ENCODE measurements at regions not wholly inside any gene's neighbourhood (a gene's known extent, or its start where the extent isn't known, plus 50 kb on each side); places are given as distances from the start of the nearest gene placed in this dataset.

DNA sequence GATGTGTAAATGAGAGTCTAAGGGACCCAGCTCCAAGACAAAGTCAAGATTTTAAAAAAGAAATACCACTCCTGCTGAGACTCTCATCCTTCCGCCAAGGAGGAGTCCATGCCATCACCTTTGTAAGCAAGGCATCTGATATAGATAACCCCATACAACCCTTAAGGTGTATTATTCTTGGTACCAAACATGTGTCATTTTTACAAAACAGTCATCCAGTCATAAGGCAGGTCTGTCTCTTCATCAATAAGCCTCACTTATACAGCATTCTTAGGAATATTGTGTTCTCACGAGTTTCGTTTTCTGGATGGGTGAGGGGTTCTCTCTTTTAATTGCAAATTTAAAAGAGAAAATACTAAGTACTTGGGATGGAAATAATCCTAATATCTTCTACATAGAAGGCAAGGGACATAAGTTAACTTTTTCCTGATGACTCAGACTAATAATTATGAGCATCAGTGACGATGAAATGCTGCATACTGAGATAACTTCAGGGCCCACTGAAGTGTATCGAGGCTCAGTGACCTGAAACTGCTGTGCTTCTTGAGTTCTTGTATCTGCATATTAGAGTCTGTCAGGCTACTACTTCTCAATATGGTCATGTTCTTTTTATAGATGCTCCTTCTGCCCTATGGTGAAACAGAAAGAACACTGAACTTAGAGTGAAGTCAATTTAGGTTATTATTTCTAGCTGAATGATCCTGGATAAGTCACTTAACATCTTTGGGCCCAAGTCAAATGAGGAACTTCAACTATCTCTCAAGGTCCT lies 166.6 kb downstream of the KLF12 start:
- peak overlapping the region; percentile 56 for H3K4me2 ChIP-seq (ENCODE audit: low read length)
- peak overlapping the region; percentile 92 for H3K27ac ChIP-seq (ENCODE audit: low read depth, low read length, poor library complexity, severe bottlenecking)
- H3K9ac ChIP-seq (ENCODE audit: low read length), result peak overlapping the region; percentile 24; the same call in 1 of the 2 replicates

DNA sequence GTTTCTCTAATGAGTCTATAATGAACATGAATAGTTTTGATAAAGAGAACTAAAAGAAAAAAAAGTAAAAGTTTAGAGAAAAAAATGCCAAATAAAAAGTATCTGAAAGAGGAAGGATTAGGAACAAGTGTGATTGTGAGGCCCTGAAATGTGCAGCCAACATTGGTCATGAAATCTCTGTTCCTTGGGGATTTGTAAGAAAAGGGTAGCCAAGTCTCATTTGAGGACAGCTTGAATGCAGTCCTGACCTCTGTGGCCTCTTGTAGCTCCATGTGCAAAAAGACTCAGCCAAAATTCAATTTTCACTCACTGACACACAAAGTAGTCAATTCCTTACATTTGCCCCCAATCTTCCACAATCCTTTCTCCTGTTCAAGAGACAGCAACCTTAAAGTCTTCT lies 167.9 kb downstream of the KLF12 start:
- Histone ChIP-seq H3K4me2 (ENCODE audit: low read length) (peak overlapping the region; percentile 56), H3K4me1 (ENCODE audit: insufficient read depth, low read length, severe bottlenecking) (peaks cover 59% of the 10 kb centered on the region), H3K9me2 (ENCODE audit: low read depth, low read length) (no peaks in the 10 kb centered on the region), H3K4me3 (ENCODE audit: low read depth, low read length, poor library complexity, severe bottlenecking) (no peak overlapping the region), H3K79me2 (ENCODE audit: insufficient read depth, low read length) (peaks cover 3% of the 10 kb centered on the region; the same call in 1 of the 2 replicates), H3K9me3 (ENCODE audit: low read length) (no peaks in the 10 kb centered on the region), H3K36me3 (ENCODE audit: insufficient read depth, low read length) (peaks cover 10% of the 10 kb centered on the region), H4K20me1 (ENCODE audit: insufficient read depth, low read length) (no peaks in the 10 kb centered on the region), H3K27me3 (ENCODE audit: insufficient read depth, low read length) (no peaks in the 10 kb centered on the region), H3K9ac (ENCODE audit: low read length) (peak overlapping the region; percentile 24; the same call in 1 of the 2 replicates), H2AFZ (ENCODE audit: low read length) (no peak overlapping the region), H3F3A (ENCODE audit: insufficient read depth, low read length) (0 out of 2 replicates have a peak, but pooled peaks cover 7% of the 10 kb centered on the region), H3K27ac (ENCODE audit: low read depth, low read length, poor library complexity, severe bottlenecking) (peak overlapping the region; percentile 92)
- TF ChIP-seq, protein P1, sequence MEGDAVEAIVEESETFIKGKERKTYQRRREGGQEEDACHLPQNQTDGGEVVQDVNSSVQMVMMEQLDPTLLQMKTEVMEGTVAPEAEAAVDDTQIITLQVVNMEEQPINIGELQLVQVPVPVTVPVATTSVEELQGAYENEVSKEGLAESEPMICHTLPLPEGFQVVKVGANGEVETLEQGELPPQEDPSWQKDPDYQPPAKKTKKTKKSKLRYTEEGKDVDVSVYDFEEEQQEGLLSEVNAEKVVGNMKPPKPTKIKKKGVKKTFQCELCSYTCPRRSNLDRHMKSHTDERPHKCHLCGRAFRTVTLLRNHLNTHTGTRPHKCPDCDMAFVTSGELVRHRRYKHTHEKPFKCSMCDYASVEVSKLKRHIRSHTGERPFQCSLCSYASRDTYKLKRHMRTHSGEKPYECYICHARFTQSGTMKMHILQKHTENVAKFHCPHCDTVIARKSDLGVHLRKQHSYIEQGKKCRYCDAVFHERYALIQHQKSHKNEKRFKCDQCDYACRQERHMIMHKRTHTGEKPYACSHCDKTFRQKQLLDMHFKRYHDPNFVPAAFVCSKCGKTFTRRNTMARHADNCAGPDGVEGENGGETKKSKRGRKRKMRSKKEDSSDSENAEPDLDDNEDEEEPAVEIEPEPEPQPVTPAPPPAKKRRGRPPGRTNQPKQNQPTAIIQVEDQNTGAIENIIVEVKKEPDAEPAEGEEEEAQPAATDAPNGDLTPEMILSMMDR (IDR thresholded peaks at IDR 0.05; ENCODE audit: low read length), result no peak
- no peak for TF ChIP-seq EZH2 (IDR thresholded peaks at IDR 0.05; ENCODE audit: borderline replicate concordance, low read length)

More for the DNA sequence above, 166.6 kb downstream of the KLF12 start:
- H3K9me3 ChIP-seq (ENCODE audit: low read length), result no peaks in the 10 kb centered on the region
- peaks cover 15% of the 10 kb centered on the region; the same call in 1 of the 2 replicates for H3K79me2 ChIP-seq (ENCODE audit: insufficient read depth, low read length)
- H2AFZ ChIP-seq (ENCODE audit: low read length), result no peak overlapping the region
- H3K4me3 ChIP-seq (ENCODE audit: low read depth, low read length, poor library complexity, severe bottlenecking), result peak overlapping the region; percentile 42
- peaks cover 70% of the 10 kb centered on the region for H3K4me1 ChIP-seq (ENCODE audit: insufficient read depth, low read length, severe bottlenecking)
- H3K36me3 ChIP-seq (ENCODE audit: insufficient read depth, low read length), result no peaks in the 10 kb centered on the region
- no peaks in the 10 kb centered on the region for H3K9me2 ChIP-seq (ENCODE audit: low read depth, low read length)
- no peak for TF ChIP-seq EZH2 (IDR thresholded peaks at IDR 0.05; ENCODE audit: borderline replicate concordance, low read length)
- TF ChIP-seq, protein P1 (IDR thresholded peaks at IDR 0.05; ENCODE audit: low read length), result no peak
- H3F3A ChIP-seq (ENCODE audit: insufficient read depth, low read length), result 0 out of 2 replicates have a peak, but pooled peaks cover 7% of the 10 kb centered on the region
- H3K27me3 ChIP-seq (ENCODE audit: insufficient read depth, low read length), result no peaks in the 10 kb centered on the region
- H4K20me1 ChIP-seq (ENCODE audit: insufficient read depth, low read length), result no peaks in the 10 kb centered on the region

DNA sequence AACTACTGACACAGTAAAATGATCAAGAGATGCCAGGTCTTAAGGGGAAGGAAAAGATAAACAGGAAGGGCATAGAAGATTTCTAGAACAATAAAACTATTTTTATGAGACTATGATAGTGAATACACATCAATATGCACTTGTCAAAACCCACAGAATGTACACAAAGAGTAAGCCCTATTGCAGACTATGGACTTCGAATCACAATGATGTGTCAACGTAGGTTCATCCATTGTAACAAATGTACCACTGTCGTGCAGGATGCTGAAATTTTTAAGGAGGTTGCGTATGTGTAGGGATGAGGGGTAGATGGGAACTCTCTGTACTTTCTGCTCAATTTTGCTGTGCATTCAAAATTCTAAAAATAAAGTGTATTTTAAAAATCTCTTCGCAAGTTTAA lies 171.9 kb downstream of the KLF12 start:
- TF ChIP-seq, protein P1 (IDR thresholded peaks at IDR 0.05; ENCODE audit: low read length), result no peak
- TF ChIP-seq EZH2 (IDR thresholded peaks at IDR 0.05; ENCODE audit: borderline replicate concordance, low read length), result no peak
- Histone ChIP-seq H3K79me2 (ENCODE audit: insufficient read depth, low read length) (peaks cover 3% of the 10 kb centered on the region; the same call in 1 of the 2 replicates), H3F3A (ENCODE audit: insufficient read depth, low read length) (no peaks in the 10 kb centered on the region), H2AFZ (ENCODE audit: low read length) (no peak overlapping the region), H3K27me3 (ENCODE audit: insufficient read depth, low read length) (no peaks in the 10 kb centered on the region), H3K4me2 (ENCODE audit: low read length) (no peak overlapping the region), H3K9me2 (ENCODE audit: low read depth, low read length) (no peaks in the 10 kb centered on the region), H3K9me3 (ENCODE audit: low read length) (no peaks in the 10 kb centered on the region), H4K20me1 (ENCODE audit: insufficient read depth, low read length) (no peaks in the 10 kb centered on the region), H3K27ac (ENCODE audit: low read depth, low read length, poor library complexity, severe bottlenecking) (no peak overlapping the region), H3K4me3 (ENCODE audit: low read depth, low read length, poor library complexity, severe bottlenecking) (no peak overlapping the region), H3K36me3 (ENCODE audit: insufficient read depth, low read length) (peaks cover 12% of the 10 kb centered on the region), H3K4me1 (ENCODE audit: insufficient read depth, low read length, severe bottlenecking) (peaks cover 27% of the 10 kb centered on the region), H3K9ac (ENCODE audit: low read length) (no peak overlapping the region)
